KMS-11 (cell line): ENCODE measurements at regions not wholly inside any gene's neighbourhood (a gene's known extent, or its start where the extent isn't known, plus 50 kb on each side); places are given as distances from the start of the nearest gene placed in this dataset.

Experiments
- H2AFZ ChIP-seq: fragments of 200-600 bp; sonication (generic); 2 replicates; pipeline ENCODE4 v1.6.1; 2016; ENCODE audit warnings: antibody characterized with exemption, mixed run types, low read depth
- H3K27ac ChIP-seq: fragments of 200-600 bp; sonication (generic); 2 replicates; pipeline ENCODE4 v1.6.1; 2016; ENCODE audit warnings: mild to moderate bottlenecking, mixed run types
- H3K27me3 ChIP-seq: fragments of 200-600 bp; sonication (generic); 2 replicates; pipeline ENCODE4 v1.6.1; 2017; ENCODE audit warnings: mild to moderate bottlenecking, low read depth, mixed run types, moderate library complexity; ENCODE audit not compliant: insufficient read depth
- H3K36me3 ChIP-seq: fragments of 200-600 bp; sonication (generic); 2 replicates; pipeline ENCODE4 v1.6.1; 2017; ENCODE audit warnings: mild to moderate bottlenecking, mixed run types; ENCODE audit not compliant: insufficient read depth
- H3K4me1 ChIP-seq: fragments of 200-600 bp; sonication (generic); 2 replicates; pipeline ENCODE4 v1.6.1; 2016; ENCODE audit warnings: mild to moderate bottlenecking, low read depth, mixed run types; ENCODE audit not compliant: poor library complexity, severe bottlenecking
- H3K4me2 ChIP-seq: fragments of 200-600 bp; sonication (generic); 2 replicates; pipeline ENCODE4 v1.7.0; 2016; ENCODE audit warnings: mild to moderate bottlenecking, mixed run types
- H3K4me3 ChIP-seq: fragments of 200-600 bp; sonication (generic); IDR thresholded peaks from 2 replicates; pipeline ENCODE4 v1.6.1; 2017; ENCODE audit warnings: low read depth, low read length, mixed read lengths; ENCODE audit not compliant: insufficient read depth
- H3K79me2 ChIP-seq: fragments of 200-600 bp; sonication (generic); 2 replicates; pipeline ENCODE4 v1.6.1; 2016; ENCODE audit warnings: low read depth, mixed run types; ENCODE audit not compliant: insufficient read depth
- H3K9ac ChIP-seq: fragments of 200-600 bp; sonication (generic); 2 replicates; pipeline ENCODE4 v1.6.1; 2016; ENCODE audit warnings: mild to moderate bottlenecking, mixed run types
- H4K20me1 ChIP-seq: fragments of 200-600 bp; sonication (generic); 2 replicates; pipeline ENCODE4 v1.6.1; 2016; ENCODE audit warnings: mild to moderate bottlenecking, mixed run types; ENCODE audit not compliant: insufficient read depth
- TF ChIP-seq, protein P1 (sequence below): fragments of 200-600 bp; sonication (generic); conservative IDR thresholded peaks from 2 replicates; pipeline ENCODE4 v1.6.1; 2017; ENCODE audit warnings: low read depth, mild to moderate bottlenecking, antibody characterized with exemption, low read length, moderate library complexity, mixed read lengths

DNA sequence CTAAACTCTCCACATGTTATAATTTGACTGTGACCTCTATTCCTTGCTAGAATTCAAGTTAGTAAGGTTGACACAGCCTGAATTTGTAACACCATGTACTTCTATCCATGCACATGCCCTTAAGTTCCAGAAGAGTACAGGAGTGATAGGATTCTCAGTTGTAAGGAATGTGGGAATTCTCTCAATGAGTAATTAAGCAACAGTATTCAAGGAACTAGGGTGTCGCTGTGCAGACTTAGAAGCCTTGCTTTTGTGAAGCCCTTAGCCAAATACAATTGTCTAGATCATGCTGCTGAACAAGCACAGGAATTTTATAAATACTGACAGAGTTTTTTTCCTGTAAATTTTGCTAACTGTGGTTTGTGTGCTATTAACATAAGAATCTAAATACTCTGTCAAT lies 276.3 kb upstream of the PTBP2 start:
- Histone ChIP-seq H3K79me2 (no peaks in the 10 kb centered on the region), H3K4me2 (no peak overlapping the region), H3K27ac (no peak overlapping the region), H4K20me1 (no peaks in the 10 kb centered on the region), H3K36me3 (no peaks in the 10 kb centered on the region), H3K9ac (no peak overlapping the region), H3K4me1 (no peaks in the 10 kb centered on the region), H3K4me3 (no peak overlapping the region), H2AFZ (no peak overlapping the region), H3K27me3 (no peaks in the 10 kb centered on the region)
- TF ChIP-seq, protein P1, sequence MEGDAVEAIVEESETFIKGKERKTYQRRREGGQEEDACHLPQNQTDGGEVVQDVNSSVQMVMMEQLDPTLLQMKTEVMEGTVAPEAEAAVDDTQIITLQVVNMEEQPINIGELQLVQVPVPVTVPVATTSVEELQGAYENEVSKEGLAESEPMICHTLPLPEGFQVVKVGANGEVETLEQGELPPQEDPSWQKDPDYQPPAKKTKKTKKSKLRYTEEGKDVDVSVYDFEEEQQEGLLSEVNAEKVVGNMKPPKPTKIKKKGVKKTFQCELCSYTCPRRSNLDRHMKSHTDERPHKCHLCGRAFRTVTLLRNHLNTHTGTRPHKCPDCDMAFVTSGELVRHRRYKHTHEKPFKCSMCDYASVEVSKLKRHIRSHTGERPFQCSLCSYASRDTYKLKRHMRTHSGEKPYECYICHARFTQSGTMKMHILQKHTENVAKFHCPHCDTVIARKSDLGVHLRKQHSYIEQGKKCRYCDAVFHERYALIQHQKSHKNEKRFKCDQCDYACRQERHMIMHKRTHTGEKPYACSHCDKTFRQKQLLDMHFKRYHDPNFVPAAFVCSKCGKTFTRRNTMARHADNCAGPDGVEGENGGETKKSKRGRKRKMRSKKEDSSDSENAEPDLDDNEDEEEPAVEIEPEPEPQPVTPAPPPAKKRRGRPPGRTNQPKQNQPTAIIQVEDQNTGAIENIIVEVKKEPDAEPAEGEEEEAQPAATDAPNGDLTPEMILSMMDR, result no peak

DNA sequence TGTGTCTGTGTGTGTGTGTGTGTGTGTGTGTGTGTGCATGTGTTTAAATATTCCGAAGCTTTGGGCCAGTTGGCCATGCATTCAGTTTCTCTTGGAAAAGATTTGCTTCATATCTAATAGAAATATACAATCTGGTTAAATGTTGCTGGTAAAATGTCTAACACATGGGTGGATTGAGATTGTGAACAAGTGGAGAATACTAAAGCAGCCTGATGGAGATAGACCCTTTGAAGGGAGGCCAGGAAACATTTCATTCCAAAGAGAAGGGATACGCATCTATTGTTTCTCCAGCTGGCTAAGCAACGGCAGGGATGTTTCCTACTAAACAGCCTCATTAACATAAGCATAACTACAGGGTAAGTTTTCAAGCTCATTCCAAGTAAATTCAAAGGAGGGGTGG lies 257.5 kb upstream of the PTBP2 start:
- Histone ChIP-seq H3K27ac (no peak overlapping the region), H3K36me3 (no peaks in the 10 kb centered on the region), H3K9ac (no peak overlapping the region), H3K79me2 (no peaks in the 10 kb centered on the region), H2AFZ (no peak overlapping the region), H3K4me3 (no peak overlapping the region), H4K20me1 (no peaks in the 10 kb centered on the region), H3K4me2 (no peak overlapping the region), H3K27me3 (no peaks in the 10 kb centered on the region), H3K4me1 (no peaks in the 10 kb centered on the region)
- TF ChIP-seq, protein P1, result no peak

DNA sequence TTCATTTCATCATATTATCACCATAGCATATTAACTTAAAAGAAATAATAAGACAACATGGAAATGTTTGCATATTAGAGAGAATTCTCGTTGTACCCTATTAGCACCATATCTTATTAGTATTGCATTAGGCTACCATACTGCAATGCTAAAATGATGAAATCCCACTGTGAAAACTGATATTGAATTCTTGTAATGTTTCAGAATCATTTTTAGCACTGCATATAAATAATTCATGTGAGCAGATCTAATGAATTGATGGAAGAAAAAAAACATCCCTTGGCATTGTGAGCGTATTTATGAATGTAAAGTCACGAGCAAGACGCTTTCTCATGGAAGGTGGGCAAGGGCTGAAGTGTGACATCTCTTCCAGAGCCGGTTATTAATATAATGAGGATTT lies 257.1 kb upstream of the PTBP2 start:
- Histone ChIP-seq H3K4me2 (no peak overlapping the region), H2AFZ (no peak overlapping the region), H3K9ac (no peak overlapping the region), H3K27ac (no peak overlapping the region), H3K4me3 (no peak overlapping the region), H3K4me1 (no peaks in the 10 kb centered on the region), H3K36me3 (no peaks in the 10 kb centered on the region), H3K79me2 (no peaks in the 10 kb centered on the region), H3K27me3 (no peaks in the 10 kb centered on the region), H4K20me1 (no peaks in the 10 kb centered on the region)
- TF ChIP-seq, protein P1, result no peak

DNA sequence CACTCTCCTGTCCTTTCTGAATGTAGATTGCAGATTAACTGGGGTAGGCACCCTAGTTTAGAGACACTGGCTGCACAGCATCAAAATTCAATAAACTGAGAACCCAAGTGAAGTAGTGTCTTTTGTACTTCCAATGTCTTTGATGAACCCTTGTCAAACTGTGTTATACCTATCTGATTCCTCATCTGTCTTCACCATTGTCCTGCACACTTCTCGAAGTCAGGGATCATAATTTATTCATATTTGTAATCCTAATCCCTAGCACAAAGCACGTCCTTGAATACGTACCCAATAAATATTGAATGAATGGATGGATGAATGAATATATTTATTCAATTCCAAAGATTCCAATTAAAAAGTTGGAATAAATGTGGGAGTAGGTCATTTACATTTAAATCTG lies 256.6 kb upstream of the PTBP2 start:
- no peak overlapping the region for H3K4me2 ChIP-seq
- no peaks in the 10 kb centered on the region for H3K79me2 ChIP-seq
- no peaks in the 10 kb centered on the region for H4K20me1 ChIP-seq
- no peak overlapping the region for H2AFZ ChIP-seq
- H3K4me3 ChIP-seq, result no peak overlapping the region
- no peaks in the 10 kb centered on the region for H3K36me3 ChIP-seq
- no peaks in the 10 kb centered on the region for H3K4me1 ChIP-seq
- H3K27me3 ChIP-seq, result no peaks in the 10 kb centered on the region
- H3K27ac ChIP-seq, result no peak overlapping the region
- H3K9ac ChIP-seq, result no peak overlapping the region
- TF ChIP-seq, protein P1, result no peak

DNA sequence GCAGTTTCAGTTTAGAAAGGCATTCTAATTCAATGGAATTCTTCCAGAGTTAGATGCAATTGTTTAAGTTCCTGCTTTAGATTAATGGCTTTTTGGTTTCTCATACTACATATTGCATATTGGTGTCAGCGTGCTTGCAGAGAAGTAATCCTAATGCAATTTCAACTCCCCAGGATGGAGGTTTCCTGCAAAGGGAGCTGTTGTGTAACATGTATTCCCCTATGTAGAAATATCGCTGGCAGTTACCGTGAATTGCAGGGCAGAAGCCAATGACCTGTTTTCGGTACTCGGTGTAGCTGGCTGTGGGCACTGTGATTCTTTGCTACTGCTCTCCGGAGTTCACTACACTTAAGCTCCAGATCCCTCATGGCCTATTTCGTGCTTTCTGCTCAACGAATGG lies 256.1 kb upstream of the PTBP2 start:
- TF ChIP-seq, protein P1, result no peak
- Histone ChIP-seq H4K20me1 (no peaks in the 10 kb centered on the region), H2AFZ (no peak overlapping the region), H3K36me3 (no peaks in the 10 kb centered on the region), H3K27ac (no peak overlapping the region), H3K4me2 (no peak overlapping the region), H3K27me3 (no peaks in the 10 kb centered on the region), H3K9ac (no peak overlapping the region), H3K4me1 (no peaks in the 10 kb centered on the region), H3K79me2 (no peaks in the 10 kb centered on the region), H3K4me3 (no peak overlapping the region)
